LNCAP (cell line): ENCODE measurements at regions not wholly inside any gene's neighbourhood (a gene's known extent, or its start where the extent isn't known, plus 50 kb on each side); places are given as distances from the start of the nearest gene placed in this dataset.

Source experiments
- CTCF ChIP-seq: fragments of 450-650 bp; IDR thresholded peaks from 2 replicates; pipeline ENCODE4 v1.5.1; 2017; ENCODE audit warnings: mild to moderate bottlenecking

GRCh38 chr5:125592856-125593255 is 830.4 kb upstream of the GRAMD2B start:
- TF ChIP-seq CTCF = no peak

GRCh38 chr5:125595095-125595494 is 828.1 kb upstream of the GRAMD2B start:
- TF ChIP-seq CTCF = no peak

GRCh38 chr5:125595845-125596244 is 827.4 kb upstream of the GRAMD2B start:
- no peak for TF ChIP-seq CTCF

GRCh38 chr5:125597338-125597737 is 825.9 kb upstream of the GRAMD2B start:
- TF ChIP-seq CTCF = no peak

- TF ChIP-seq CTCF = no peak
Measured at GRCh38 chr5:125600559-125600958, 822.6 kb upstream of the GRAMD2B start.

- no peak for TF ChIP-seq CTCF
Measured at GRCh38 chr5:125602184-125602583, 821.0 kb upstream of the GRAMD2B start.

GRCh38 chr5:125603321-125603720 is 819.9 kb upstream of the GRAMD2B start:
- TF ChIP-seq CTCF = no peak

- no peak for TF ChIP-seq CTCF
Measured at GRCh38 chr5:125604104-125604503, 819.1 kb upstream of the GRAMD2B start.
